Liver (tissue), 3 donors: ENCODE measurements at regions not wholly inside any gene's neighbourhood (a gene's known extent, or its start where the extent isn't known, plus 50 kb on each side); places are given as distances from the start of the nearest gene placed in this dataset.

ENCODE experiments used
- ATF3 ChIP-seq: IDR thresholded peaks from 2 replicates; pipeline ENCODE4 v1.6.1; 2016; ENCODE audit warnings: antibody characterized with exemption
- CTCF ChIP-seq: fragments of 150-350 bp; IDR thresholded peaks from 2 replicates; pipeline ENCODE4 v1.5.1; 2017; ENCODE audit warnings: improper control_type of control experiment, low read depth, low read length; ENCODE audit not compliant: missing input control
- EGR1 ChIP-seq, 2 donors: IDR thresholded peaks; 2 replicates each; pipeline ENCODE4 v1.6.1; 2016 to 2018; ENCODE audit warnings: antibody characterized with exemption in 2 of 2, low read depth in 2 of 2
- FOXA1 ChIP-seq: IDR thresholded peaks from 2 replicates; pipeline ENCODE4 v1.6.1; 2016; ENCODE audit warnings: antibody characterized with exemption
- GABPA ChIP-seq, 2 donors: IDR thresholded peaks in 1 of 2; conservative IDR thresholded peaks in 1 of 2; 2 replicates each; pipeline ENCODE4 v1.6.1; 2016; ENCODE audit warnings: antibody characterized with exemption in 2 of 2, mild to moderate bottlenecking in 1 of 2, moderate library complexity in 1 of 2
- HNF4A ChIP-seq, 2 donors: conservative IDR thresholded peaks; 2 replicates each; pipeline ENCODE4 v1.6.1; 2016; ENCODE audit warnings: antibody characterized with exemption in 2 of 2, mild to moderate bottlenecking in 2 of 2
- JUND ChIP-seq, 2 donors: IDR thresholded peaks; 2 replicates each; pipeline ENCODE4 v1.6.1; 2016; ENCODE audit warnings: antibody characterized with exemption in 2 of 2
- MAX ChIP-seq: IDR thresholded peaks from 2 replicates; pipeline ENCODE4 v1.6.1; 2016; ENCODE audit warnings: antibody characterized with exemption
- REST ChIP-seq: IDR thresholded peaks from 2 replicates; pipeline ENCODE4 v1.6.1; 2016; ENCODE audit warnings: antibody characterized with exemption, mild to moderate bottlenecking
- TAF1 ChIP-seq: conservative IDR thresholded peaks from 2 replicates; pipeline ENCODE4 v1.6.1; 2016; ENCODE audit warnings: antibody characterized with exemption, mild to moderate bottlenecking
- YY1 ChIP-seq: IDR thresholded peaks from 2 replicates; pipeline ENCODE4 v1.6.1; 2016; ENCODE audit warnings: antibody characterized with exemption, mild to moderate bottlenecking
- donor health status: healthy.
- donor health status: healthy.

- TF ChIP-seq ATF3 = no peak
- TF ChIP-seq EGR1 (IDR thresholded peaks at IDR 0.05; ENCODE audit: low read depth in 2 of 2) = no peak
- TF ChIP-seq CTCF = no peak
- TF ChIP-seq JUND (IDR thresholded peaks at IDR 0.05) = no peak
- no peak for TF ChIP-seq MAX
- TF ChIP-seq TAF1 = no peak
- no peak for TF ChIP-seq REST
- no peak for TF ChIP-seq FOXA1
- no peak for TF ChIP-seq YY1
- no peak for TF ChIP-seq HNF4A (conservative IDR thresholded peaks at IDR 0.05)
- TF ChIP-seq GABPA (IDR thresholded peaks at IDR 0.05 in 1 of 2, conservative IDR thresholded peaks at IDR 0.05 in 1 of 2) = no peak
These were observed 107.7 kb downstream of the BLTP1 start for GRCh38 chr4:122259849-122260248.
